HCEC 1CT (cell line): ENCODE measurements at regions not wholly inside any gene's neighbourhood (a gene's known extent, or its start where the extent isn't known, plus 50 kb on each side); places are given as distances from the start of the nearest gene placed in this dataset.
"Not testable (repeated sequence)": the region's sequence is repeated elsewhere in the genome, so short reads cannot be mapped to it uniquely, and the experiment has no call there.

ENCODE experiments used
- DNase-seq: peaks from one replicate; pipeline ENCODE4 v3.0.0-alpha.2; 2017

GRCh38 chr5:21482522-21482921, 1370.6 kb downstream of the CDH12 start:
- not testable (repeated sequence) for DNase-seq

- DNase-seq, result not testable (repeated sequence)
Observed at GRCh38 chr5:21481320-21482270, 1371.5 kb downstream of the CDH12 start.

- DNase-seq, result not testable (repeated sequence)
Observed at GRCh38 chr5:21480054-21480453, 1373.1 kb downstream of the CDH12 start.

- DNase-seq, result not testable (repeated sequence)
Observed at GRCh38 chr5:21473981-21474380, 1379.2 kb downstream of the CDH12 start.

GRCh38 chr5:21473436-21473835, 1379.7 kb downstream of the CDH12 start:
- DNase-seq, result not testable (repeated sequence)

GRCh38 chr5:21471691-21472090, 1381.5 kb downstream of the CDH12 start:
- not testable (repeated sequence) for DNase-seq

GRCh38 chr5:21469523-21470101, 1383.5 kb downstream of the CDH12 start:
- peak; percentile 20 for DNase-seq

GRCh38 chr5:21467544-21467943, 1385.6 kb downstream of the CDH12 start:
- not testable (repeated sequence) for DNase-seq

GRCh38 chr5:21459744-21460073, 1393.4 kb downstream of the CDH12 start:
- not testable (repeated sequence) for DNase-seq

- no peak for DNase-seq
Observed at GRCh38 chr5:21452449-21452848, 1400.7 kb downstream of the CDH12 start.

- DNase-seq, result no peak
Observed at GRCh38 chr5:21432646-21433045, 1420.5 kb downstream of the CDH12 start.

- no peak for DNase-seq
Observed at GRCh38 chr5:21424907-21425306, 1428.2 kb downstream of the CDH12 start.

GRCh38 chr5:21419383-21419782, 1431.4 kb upstream of the CDH18 start:
- DNase-seq, result no peak

- not testable (repeated sequence) for DNase-seq
Observed at GRCh38 chr5:21402089-21402488, 1414.1 kb upstream of the CDH18 start.

- no peak for DNase-seq
Observed at GRCh38 chr5:21398511-21398910, 1410.5 kb upstream of the CDH18 start.

- no peak for DNase-seq
Observed at GRCh38 chr5:21397693-21398092, 1409.7 kb upstream of the CDH18 start.

GRCh38 chr5:21391506-21391905, 1403.5 kb upstream of the CDH18 start:
- DNase-seq, result no peak

- DNase-seq, result not testable (repeated sequence)
Observed at GRCh38 chr5:21360754-21361153, 1372.8 kb upstream of the CDH18 start.

GRCh38 chr5:21341948-21342261, 1353.9 kb upstream of the CDH18 start:
- not testable (repeated sequence) for DNase-seq

- DNase-seq, result not testable (repeated sequence)
Observed at GRCh38 chr5:21341203-21341947, 1353.4 kb upstream of the CDH18 start.

GRCh38 chr5:21340233-21340632, 1352.2 kb upstream of the CDH18 start:
- not testable (repeated sequence) for DNase-seq

GRCh38 chr5:21336478-21336877, 1348.5 kb upstream of the CDH18 start:
- DNase-seq, result peak; percentile 54

- not testable (repeated sequence) for DNase-seq
Observed at GRCh38 chr5:21315376-21315775, 1327.4 kb upstream of the CDH18 start.

GRCh38 chr5:21301205-21301604, 1313.2 kb upstream of the CDH18 start:
- DNase-seq, result not testable (repeated sequence)
